ENCODE measurements at regions not wholly inside any gene's neighbourhood (a gene's known extent, or its start where the extent isn't known, plus 50 kb on each side); places are given as distances from the start of the nearest gene placed in this dataset.

GRCh38 chr11:28628412-28628811, 520.2 kb downstream of the METTL15 start:
- no peak overlapping the region for H3K4me3 ChIP-seq (ENCODE audit: low read length)
- H3K4me1 ChIP-seq (ENCODE audit: control insufficient read depth, insufficient read depth, low read length): no peaks in the 10 kb centered on the region; the same call in 1 of the 2 replicates
- H3K36me3 ChIP-seq (ENCODE audit: control insufficient read depth, insufficient read depth, low read length): no peaks in the 10 kb centered on the region
- no CpG with 5 or more reads among the region's 4 CpGs for WGBS (ENCODE audit: insufficient coverage, insufficient read length)
- no peak overlapping the region for H3K27ac ChIP-seq (ENCODE audit: low read length)
- DNase-seq (ENCODE audit: low read depth, low spot score): no peak
- no peaks in the 10 kb centered on the region for H3K9me3 ChIP-seq (ENCODE audit: control insufficient read depth, insufficient read depth, low read length)
- H3K27me3 ChIP-seq (ENCODE audit: control insufficient read depth, insufficient read depth, low read length): no peaks in the 10 kb centered on the region

GRCh38 chr11:28627690-28628255, 519.6 kb downstream of the METTL15 start:
- Histone ChIP-seq H3K27me3 (ENCODE audit: control insufficient read depth, insufficient read depth, low read length) (no peaks in the 10 kb centered on the region), H3K36me3 (ENCODE audit: control insufficient read depth, insufficient read depth, low read length) (no peaks in the 10 kb centered on the region), H3K4me3 (ENCODE audit: low read length) (no peak overlapping the region), H3K9me3 (ENCODE audit: control insufficient read depth, insufficient read depth, low read length) (no peaks in the 10 kb centered on the region), H3K27ac (ENCODE audit: low read length) (no peak overlapping the region), H3K4me1 (ENCODE audit: control insufficient read depth, insufficient read depth, low read length) (no peaks in the 10 kb centered on the region; the same call in 1 of the 2 replicates)
- WGBS (ENCODE audit: insufficient coverage, insufficient read length): no CpG with 5 or more reads among the region's 1 CpG
- no peak for DNase-seq (ENCODE audit: low read depth, low spot score)

- DNase-seq (ENCODE audit: low read depth, low spot score): no peak
- Histone ChIP-seq H3K4me3 (ENCODE audit: low read length) (no peak overlapping the region), H3K27ac (ENCODE audit: low read length) (no peak overlapping the region), H3K27me3 (ENCODE audit: control insufficient read depth, insufficient read depth, low read length) (no peaks in the 10 kb centered on the region), H3K9me3 (ENCODE audit: control insufficient read depth, insufficient read depth, low read length) (no peaks in the 10 kb centered on the region), H3K4me1 (ENCODE audit: control insufficient read depth, insufficient read depth, low read length) (no peaks in the 10 kb centered on the region; the same call in 1 of the 2 replicates), H3K36me3 (ENCODE audit: control insufficient read depth, insufficient read depth, low read length) (no peaks in the 10 kb centered on the region)
Observed at GRCh38 chr11:28625532-28625931, 517.3 kb downstream of the METTL15 start.

GRCh38 chr11:28621753-28622152, 513.6 kb downstream of the METTL15 start:
- no CpG with 5 or more reads among the region's 8 CpGs for WGBS (ENCODE audit: insufficient coverage, insufficient read length)
- DNase-seq (ENCODE audit: low read depth, low spot score): no peak
- Histone ChIP-seq H3K36me3 (ENCODE audit: control insufficient read depth, insufficient read depth, low read length) (no peaks in the 10 kb centered on the region), H3K27me3 (ENCODE audit: control insufficient read depth, insufficient read depth, low read length) (no peaks in the 10 kb centered on the region), H3K4me3 (ENCODE audit: low read length) (no peak overlapping the region), H3K27ac (ENCODE audit: low read length) (no peak overlapping the region), H3K4me1 (ENCODE audit: control insufficient read depth, insufficient read depth, low read length) (no peaks in the 10 kb centered on the region), H3K9me3 (ENCODE audit: control insufficient read depth, insufficient read depth, low read length) (no peaks in the 10 kb centered on the region)

GRCh38 chr11:28619846-28620540, 511.8 kb downstream of the METTL15 start:
- no peak overlapping the region for H3K27ac ChIP-seq (ENCODE audit: low read length)
- no peak for DNase-seq (ENCODE audit: low read depth, low spot score)
- H3K4me3 ChIP-seq (ENCODE audit: low read length): no peak overlapping the region
- H3K36me3 ChIP-seq (ENCODE audit: control insufficient read depth, insufficient read depth, low read length): no peaks in the 10 kb centered on the region
- H3K9me3 ChIP-seq (ENCODE audit: control insufficient read depth, insufficient read depth, low read length): no peaks in the 10 kb centered on the region
- no CpG with 5 or more reads among the region's 5 CpGs for WGBS (ENCODE audit: insufficient coverage, insufficient read length)
- no peaks in the 10 kb centered on the region for H3K4me1 ChIP-seq (ENCODE audit: control insufficient read depth, insufficient read depth, low read length)
- no peaks in the 10 kb centered on the region for H3K27me3 ChIP-seq (ENCODE audit: control insufficient read depth, insufficient read depth, low read length)

- no peak overlapping the region for H3K27ac ChIP-seq (ENCODE audit: low read length)
- no peak overlapping the region for H3K4me3 ChIP-seq (ENCODE audit: low read length)
- H3K27me3 ChIP-seq (ENCODE audit: control insufficient read depth, insufficient read depth, low read length): no peaks in the 10 kb centered on the region
- no peaks in the 10 kb centered on the region for H3K9me3 ChIP-seq (ENCODE audit: control insufficient read depth, insufficient read depth, low read length)
- no peaks in the 10 kb centered on the region for H3K36me3 ChIP-seq (ENCODE audit: control insufficient read depth, insufficient read depth, low read length)
- DNase-seq (ENCODE audit: low read depth, low spot score): no peak
- WGBS (ENCODE audit: insufficient coverage, insufficient read length): no CpG with 5 or more reads among the region's 2 CpGs
- no peaks in the 10 kb centered on the region for H3K4me1 ChIP-seq (ENCODE audit: control insufficient read depth, insufficient read depth, low read length)
Observed at GRCh38 chr11:28618416-28618815, 510.2 kb downstream of the METTL15 start.

GRCh38 chr11:28616160-28616965, 508.2 kb downstream of the METTL15 start:
- WGBS (ENCODE audit: insufficient coverage, insufficient read length): no CpG with 5 or more reads among the region's 5 CpGs
- no peak for DNase-seq (ENCODE audit: low read depth, low spot score)
- Histone ChIP-seq H3K36me3 (ENCODE audit: control insufficient read depth, insufficient read depth, low read length) (no peaks in the 10 kb centered on the region), H3K4me3 (ENCODE audit: low read length) (no peak overlapping the region), H3K4me1 (ENCODE audit: control insufficient read depth, insufficient read depth, low read length) (no peaks in the 10 kb centered on the region), H3K27ac (ENCODE audit: low read length) (no peak overlapping the region), H3K27me3 (ENCODE audit: control insufficient read depth, insufficient read depth, low read length) (no peaks in the 10 kb centered on the region), H3K9me3 (ENCODE audit: control insufficient read depth, insufficient read depth, low read length) (no peaks in the 10 kb centered on the region)

GRCh38 chr11:28615542-28615941, 507.4 kb downstream of the METTL15 start:
- Histone ChIP-seq H3K27ac (ENCODE audit: low read length) (no peak overlapping the region), H3K4me3 (ENCODE audit: low read length) (no peak overlapping the region), H3K4me1 (ENCODE audit: control insufficient read depth, insufficient read depth, low read length) (no peaks in the 10 kb centered on the region), H3K27me3 (ENCODE audit: control insufficient read depth, insufficient read depth, low read length) (no peaks in the 10 kb centered on the region), H3K9me3 (ENCODE audit: control insufficient read depth, insufficient read depth, low read length) (no peaks in the 10 kb centered on the region), H3K36me3 (ENCODE audit: control insufficient read depth, insufficient read depth, low read length) (no peaks in the 10 kb centered on the region)
- WGBS (ENCODE audit: insufficient coverage, insufficient read length): no CpG with 5 or more reads among the region's 2 CpGs
- no peak for DNase-seq (ENCODE audit: low read depth, low spot score)

- H3K27ac ChIP-seq (ENCODE audit: low read length): no peak overlapping the region
- no peak for DNase-seq (ENCODE audit: low read depth, low spot score)
- H3K9me3 ChIP-seq (ENCODE audit: control insufficient read depth, insufficient read depth, low read length): no peaks in the 10 kb centered on the region
- no peaks in the 10 kb centered on the region for H3K4me1 ChIP-seq (ENCODE audit: control insufficient read depth, insufficient read depth, low read length)
- no peaks in the 10 kb centered on the region for H3K27me3 ChIP-seq (ENCODE audit: control insufficient read depth, insufficient read depth, low read length)
- no peaks in the 10 kb centered on the region for H3K36me3 ChIP-seq (ENCODE audit: control insufficient read depth, insufficient read depth, low read length)
- WGBS (ENCODE audit: insufficient coverage, insufficient read length): no CpG with 5 or more reads among the region's 12 CpGs
- H3K4me3 ChIP-seq (ENCODE audit: low read length): no peak overlapping the region
Observed at GRCh38 chr11:28606930-28607329, 498.7 kb downstream of the METTL15 start.

GRCh38 chr11:28599656-28600055, 491.5 kb downstream of the METTL15 start:
- no peak for DNase-seq (ENCODE audit: low read depth, low spot score)
- Histone ChIP-seq H3K36me3 (ENCODE audit: control insufficient read depth, insufficient read depth, low read length) (no peaks in the 10 kb centered on the region), H3K9me3 (ENCODE audit: control insufficient read depth, insufficient read depth, low read length) (no peaks in the 10 kb centered on the region), H3K4me3 (ENCODE audit: low read length) (no peak overlapping the region), H3K4me1 (ENCODE audit: control insufficient read depth, insufficient read depth, low read length) (no peaks in the 10 kb centered on the region), H3K27ac (ENCODE audit: low read length) (no peak overlapping the region), H3K27me3 (ENCODE audit: control insufficient read depth, insufficient read depth, low read length) (no peaks in the 10 kb centered on the region)
- WGBS (ENCODE audit: insufficient coverage, insufficient read length): no CpG with 5 or more reads among the region's 2 CpGs
